H9 (cell line): ENCODE measurements at regions not wholly inside any gene's neighbourhood (a gene's known extent, or its start where the extent isn't known, plus 50 kb on each side); places are given as distances from the start of the nearest gene placed in this dataset.

ENCODE experiments used
- DNase-seq: peaks from one replicate; pipeline ENCODE4 v3.0.0-alpha.2; 2017
- H2AFZ ChIP-seq: one replicate; pipeline ENCODE4 v1.6.1; 2013; ENCODE audit warnings: mild to moderate bottlenecking, low read length, control low read depth, moderate library complexity
- H2AK5ac ChIP-seq: 2 replicates; pipeline ENCODE4 v1.6.1; 2013; ENCODE audit warnings: low read length, control low read depth, mixed read lengths; ENCODE audit not compliant: insufficient read length
- H2BK120ac ChIP-seq: one replicate; pipeline ENCODE4 v1.6.1; 2013; ENCODE audit warnings: low read depth, mild to moderate bottlenecking, low read length, control low read depth, inconsistent platforms; ENCODE audit not compliant: poor library complexity, severe bottlenecking
- H2BK12ac ChIP-seq: 2 replicates; pipeline ENCODE4 v1.6.1; 2013; ENCODE audit warnings: low read length, control low read depth, mixed read lengths, low read depth; ENCODE audit not compliant: insufficient read length
- H2BK15ac ChIP-seq: 2 replicates; pipeline ENCODE4 v1.6.1; 2013; ENCODE audit warnings: low read depth, low read length, control low read depth
- H2BK20ac ChIP-seq: one replicate; pipeline ENCODE4 v1.6.1; 2013; ENCODE audit warnings: low read depth, mild to moderate bottlenecking, low read length, control low read depth, inconsistent platforms; ENCODE audit not compliant: poor library complexity, severe bottlenecking
- H2BK5ac ChIP-seq: 2 replicates; pipeline ENCODE4 v1.6.1; 2013; ENCODE audit warnings: low read length, control low read depth, mixed read lengths; ENCODE audit not compliant: insufficient read length
- H3K14ac ChIP-seq: 2 replicates; pipeline ENCODE4 v1.6.1; 2013; ENCODE audit warnings: low read length, control low read depth; ENCODE audit not compliant: insufficient read depth
- H3K18ac ChIP-seq: 2 replicates; pipeline ENCODE4 v1.6.1; 2013; ENCODE audit warnings: low read depth, mild to moderate bottlenecking, mixed read lengths, low read length, control low read depth; ENCODE audit not compliant: insufficient read length
- H3K23ac ChIP-seq: 2 replicates; pipeline ENCODE4 v1.6.1; 2013; ENCODE audit warnings: low read length, control low read depth, mixed read lengths, low read depth; ENCODE audit not compliant: insufficient read length
- H3K23me2 ChIP-seq: 2 replicates; pipeline ENCODE4 v1.6.1; 2013; ENCODE audit warnings: low read depth, mild to moderate bottlenecking, mixed read lengths, low read length, control low read depth; ENCODE audit not compliant: insufficient read length, poor library complexity, severe bottlenecking
- H3K27ac ChIP-seq: 2 replicates; pipeline ENCODE4 v1.5.1; 2013; ENCODE audit warnings: low read length, control low read depth, mixed read lengths, low read depth; ENCODE audit not compliant: insufficient read length
- H3K27me3 ChIP-seq: 2 replicates; pipeline ENCODE4 v1.6.1; 2013; ENCODE audit warnings: low read length, control low read depth, inconsistent platforms; ENCODE audit not compliant: insufficient read depth
- H3K4ac ChIP-seq: 2 replicates; pipeline ENCODE4 v1.6.1; 2013; ENCODE audit warnings: low read depth, mild to moderate bottlenecking, control low read depth, inconsistent platforms, low read length, moderate library complexity
- H3K4me1 ChIP-seq: 2 replicates; pipeline ENCODE4 v1.6.1; 2013; ENCODE audit warnings: low read length, control low read depth, inconsistent platforms; ENCODE audit not compliant: insufficient read depth
- H3K4me2 ChIP-seq: 2 replicates; pipeline ENCODE4 v1.6.1; 2013; ENCODE audit warnings: low read length, control low read depth, mixed read lengths; ENCODE audit not compliant: insufficient read length, insufficient read depth
- H3K56ac ChIP-seq: 2 replicates; pipeline ENCODE4 v1.6.1; 2013; ENCODE audit warnings: low read depth, mild to moderate bottlenecking, mixed read lengths, low read length, control low read depth; ENCODE audit not compliant: insufficient read length
- H3K79me1 ChIP-seq: 2 replicates; pipeline ENCODE4 v1.6.1; 2013; ENCODE audit warnings: low read depth, mild to moderate bottlenecking, moderate library complexity, low read length, control low read depth, inconsistent platforms; ENCODE audit not compliant: insufficient read depth, poor library complexity, severe bottlenecking
- H3K79me2 ChIP-seq: 2 replicates; pipeline ENCODE4 v1.6.1; 2013; ENCODE audit warnings: low read length, control low read depth, inconsistent platforms; ENCODE audit not compliant: insufficient read depth
- H3K9ac ChIP-seq: 2 replicates; pipeline ENCODE4 v1.6.1; 2013; ENCODE audit warnings: low read length, control low read depth, mixed read lengths; ENCODE audit not compliant: insufficient read length; ENCODE audit errors: extremely low read depth
- H3K9me3 ChIP-seq: one replicate; pipeline ENCODE4 v1.6.1; 2013; ENCODE audit warnings: low read depth, low read length, inconsistent platforms; ENCODE audit not compliant: control insufficient read depth
- H3T11ph ChIP-seq: one replicate; pipeline ENCODE4 v1.6.1; 2013; ENCODE audit warnings: mild to moderate bottlenecking, low read length, control low read depth, inconsistent platforms
- H4K20me1 ChIP-seq: one replicate; pipeline ENCODE4 v1.6.1; 2013; ENCODE audit not compliant: control insufficient read depth, insufficient read length, insufficient read depth
- H4K5ac ChIP-seq: 2 replicates; pipeline ENCODE4 v1.6.1; 2013; ENCODE audit warnings: low read depth, mild to moderate bottlenecking, mixed read lengths, low read length, control low read depth; ENCODE audit not compliant: insufficient read length
- H4K8ac ChIP-seq: replicated peaks from 2 replicates; pipeline ENCODE4 v1.6.1; 2013; ENCODE audit warnings: low read length, control low read depth, mixed read lengths, low read depth; ENCODE audit not compliant: insufficient read length
- H4K91ac ChIP-seq: 2 replicates; pipeline ENCODE4 v1.6.1; 2013; ENCODE audit warnings: low read depth, mild to moderate bottlenecking, moderate library complexity, mixed read lengths, low read length, control low read depth; ENCODE audit not compliant: insufficient read length
- H3K27ac Mint-ChIP-seq, 3 experiments: 2 replicates in 2 of 3; 3 replicates in 1 of 3; pipeline ENCODE4 v1.8.0; 2020 to 2021; ENCODE audit warnings: mixed read lengths in 3 of 3, mild to moderate bottlenecking in 1 of 3, moderate library complexity in 1 of 3
- H3K27me3 Mint-ChIP-seq: 2 replicates; pipeline ENCODE4 v1.8.0; 2021; ENCODE audit warnings: low read depth, mild to moderate bottlenecking, moderate library complexity, mixed read lengths
- H3K36me3 Mint-ChIP-seq, 3 experiments: 2 replicates in 2 of 3; 3 replicates in 1 of 3; pipeline ENCODE4 v1.8.0; 2020 to 2021; ENCODE audit warnings: low read depth in 3 of 3, mixed read lengths in 3 of 3; ENCODE audit not compliant: insufficient read depth in 1 of 3
- H3K4me1 Mint-ChIP-seq, 2 experiments: 2 replicates each; pipeline ENCODE4 v1.8.0; 2020; ENCODE audit warnings: mixed read lengths in 2 of 2
- H3K4me3 Mint-ChIP-seq, 2 experiments: 2 replicates in 1 of 2; 3 replicates in 1 of 2; pipeline ENCODE4 v1.8.0; 2020 to 2021; ENCODE audit warnings: mild to moderate bottlenecking in 2 of 2, mixed read lengths in 2 of 2, moderate library complexity in 1 of 2
- H3K9me3 Mint-ChIP-seq, 2 experiments: 2 replicates in 1 of 2; 3 replicates in 1 of 2; pipeline ENCODE4 v1.8.0; 2020; ENCODE audit warnings: mild to moderate bottlenecking in 2 of 2, mixed read lengths in 2 of 2, moderate library complexity in 1 of 2
- WGBS: extraction: QIAGEN DNeasy Blood & Tissue Kit; methylation state at CpG from one replicate; pipeline ENCODE4 v1.1.7; 2013; ENCODE audit warnings: missing lambda C conversion rate, low lambda C conversion rate, mixed read lengths; ENCODE audit not compliant: insufficient read length; ENCODE audit errors: extremely low coverage; 5-methylcytosine and 5-hydroxymethylcytosine counted together
- TF ChIP-seq, protein P1 (sequence below): fragments of 200-600 bp; sonication (generic); conservative IDR thresholded peaks from 3 replicates; pipeline ENCODE4 v1.8.0; 2021; ENCODE audit warnings: antibody characterized with exemption, mild to moderate bottlenecking

DNA sequence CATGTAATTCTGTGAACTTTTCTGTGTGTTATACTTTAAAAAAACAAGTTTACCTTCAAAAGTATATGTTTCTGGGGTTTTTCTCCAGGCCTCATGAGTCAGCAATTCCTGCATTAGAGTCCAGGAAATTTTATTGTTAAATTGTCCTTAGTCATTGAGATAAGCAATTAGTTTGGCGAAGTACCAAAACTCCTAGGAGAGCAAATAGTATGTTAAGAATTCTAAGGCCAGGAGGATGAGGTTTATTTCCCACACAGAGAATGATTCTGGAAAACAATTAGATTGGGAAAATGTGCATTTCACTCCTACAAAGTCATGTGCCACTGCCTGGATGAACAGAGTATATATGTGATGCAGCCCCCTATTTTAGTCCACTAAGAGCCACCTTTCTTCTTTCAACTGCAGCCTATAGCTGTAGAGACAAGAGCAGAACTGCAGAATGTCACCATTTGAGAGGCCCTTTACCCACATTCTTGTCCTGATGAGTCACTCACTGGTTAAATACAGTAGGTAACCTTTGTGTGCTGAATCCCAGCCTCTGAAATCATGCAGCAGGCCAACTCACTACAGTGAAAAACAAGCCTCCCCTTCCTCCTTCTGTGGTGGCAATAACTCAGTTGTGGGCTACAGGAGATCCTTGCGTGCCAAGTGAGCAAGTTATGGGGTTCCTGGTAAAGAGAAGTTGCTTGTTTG, 452.8 kb upstream of the THBS1 start:
- Histone ChIP-seq H3K4ac (no peak overlapping the region), H3T11ph (no peak overlapping the region), H3K27me3 (no peaks in the 10 kb centered on the region), H3K18ac (no peak overlapping the region), H3K79me1 (no peaks in the 10 kb centered on the region), H4K91ac (no peak overlapping the region), H3K14ac (no peak overlapping the region), H2BK120ac (no peak overlapping the region), H2BK15ac (no peak overlapping the region), H3K56ac (no peak overlapping the region), H3K23ac (no peak overlapping the region), H4K5ac (no peak overlapping the region), H3K23me2 (no peaks in the 10 kb centered on the region), H3K9ac (no peak overlapping the region), H3K79me2 (no peaks in the 10 kb centered on the region), H3K27ac (no peak overlapping the region), H2AFZ (no peak overlapping the region), H3K4me1 (peaks cover 4% of the 10 kb centered on the region; the same call in 1 of the 2 replicates), H2BK5ac (no peak overlapping the region), H3K9me3 (no peaks in the 10 kb centered on the region), H3K4me2 (no peak overlapping the region), H2BK12ac (no peak overlapping the region), H4K8ac (no peak overlapping the region), H4K20me1 (no peaks in the 10 kb centered on the region), H2AK5ac (no peak overlapping the region), H2BK20ac (no peak overlapping the region)
- peaks cover 1% of the 10 kb centered on the region; the same call in 1 of the 2 replicates for H3K27me3 Mint-ChIP-seq
- peak; percentile 49 for DNase-seq
- WGBS: no CpG with 5 or more reads among the region's 2 CpGs
- TF ChIP-seq, protein P1, sequence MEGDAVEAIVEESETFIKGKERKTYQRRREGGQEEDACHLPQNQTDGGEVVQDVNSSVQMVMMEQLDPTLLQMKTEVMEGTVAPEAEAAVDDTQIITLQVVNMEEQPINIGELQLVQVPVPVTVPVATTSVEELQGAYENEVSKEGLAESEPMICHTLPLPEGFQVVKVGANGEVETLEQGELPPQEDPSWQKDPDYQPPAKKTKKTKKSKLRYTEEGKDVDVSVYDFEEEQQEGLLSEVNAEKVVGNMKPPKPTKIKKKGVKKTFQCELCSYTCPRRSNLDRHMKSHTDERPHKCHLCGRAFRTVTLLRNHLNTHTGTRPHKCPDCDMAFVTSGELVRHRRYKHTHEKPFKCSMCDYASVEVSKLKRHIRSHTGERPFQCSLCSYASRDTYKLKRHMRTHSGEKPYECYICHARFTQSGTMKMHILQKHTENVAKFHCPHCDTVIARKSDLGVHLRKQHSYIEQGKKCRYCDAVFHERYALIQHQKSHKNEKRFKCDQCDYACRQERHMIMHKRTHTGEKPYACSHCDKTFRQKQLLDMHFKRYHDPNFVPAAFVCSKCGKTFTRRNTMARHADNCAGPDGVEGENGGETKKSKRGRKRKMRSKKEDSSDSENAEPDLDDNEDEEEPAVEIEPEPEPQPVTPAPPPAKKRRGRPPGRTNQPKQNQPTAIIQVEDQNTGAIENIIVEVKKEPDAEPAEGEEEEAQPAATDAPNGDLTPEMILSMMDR: no peak
- H3K4me3 Mint-ChIP-seq: no peak overlapping the region
- H3K27ac Mint-ChIP-seq: peak overlapping the region in 1 of 3 experiments; percentile 87; a peak in 2 of 7 replicates
- peaks cover 9 to 18% of the 10 kb centered on the region in 2 experiments for H3K4me1 Mint-ChIP-seq
- H3K9me3 Mint-ChIP-seq: no peaks in the 10 kb centered on the region
- no peaks in the 10 kb centered on the region for H3K36me3 Mint-ChIP-seq
